NB4 (cell line): ENCODE measurements at regions not wholly inside any gene's neighbourhood (a gene's known extent, or its start where the extent isn't known, plus 50 kb on each side); places are given as distances from the start of the nearest gene placed in this dataset.

Experiments
- DNase-seq: peaks from one replicate; pipeline ENCODE4 v3.0.0; 2010; ENCODE audit warnings: low read depth
- H3K4me3 ChIP-seq: one replicate; pipeline ENCODE4 v1.5.1; 2011; ENCODE audit warnings: mild to moderate bottlenecking, low read depth, low read length, moderate library complexity
- MYC ChIP-seq: IDR thresholded peaks from 2 replicates; pipeline ENCODE4 v1.6.1; 2011; ENCODE audit warnings: low read depth, low read length
- POLR2A ChIP-seq: IDR thresholded peaks from 2 replicates; pipeline ENCODE4 v1.6.1; 2011; ENCODE audit warnings: mild to moderate bottlenecking; ENCODE audit not compliant: insufficient read length; ENCODE audit errors: extremely low read depth
- TF ChIP-seq, protein P1 (sequence below): IDR thresholded peaks from 2 replicates; pipeline ENCODE4 v1.6.1; 2011; ENCODE audit warnings: low read depth, low read length
- TF ChIP-seq, protein P2 (sequence below): IDR thresholded peaks from one replicate; pipeline ENCODE4 v1.5.1; 2012; ENCODE audit warnings: low read depth, low read length

DNA sequence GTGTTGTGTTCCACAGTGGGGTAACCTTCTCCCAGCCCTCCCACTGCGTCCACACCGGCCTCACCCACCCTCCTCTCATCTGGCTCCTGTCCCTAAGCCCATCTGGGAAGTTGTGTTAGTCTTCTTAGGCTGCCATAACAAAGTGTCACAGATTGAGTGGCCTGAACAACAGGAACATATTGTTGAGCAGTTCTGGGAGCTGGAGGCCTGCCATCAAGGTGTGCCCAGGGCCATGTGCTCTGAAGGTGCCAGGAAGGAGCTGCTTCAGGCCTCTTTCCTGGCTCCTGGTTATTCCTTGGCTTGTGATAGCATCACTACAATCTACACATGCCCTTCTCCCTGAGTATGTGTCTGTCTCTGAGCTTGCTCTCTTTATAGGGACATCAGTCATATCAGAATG is 327.6 kb upstream of the COBL start:
- no peak for DNase-seq
- TF ChIP-seq, protein P1, sequence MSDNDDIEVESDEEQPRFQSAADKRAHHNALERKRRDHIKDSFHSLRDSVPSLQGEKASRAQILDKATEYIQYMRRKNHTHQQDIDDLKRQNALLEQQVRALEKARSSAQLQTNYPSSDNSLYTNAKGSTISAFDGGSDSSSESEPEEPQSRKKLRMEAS: no peak
- TF ChIP-seq, protein P2, sequence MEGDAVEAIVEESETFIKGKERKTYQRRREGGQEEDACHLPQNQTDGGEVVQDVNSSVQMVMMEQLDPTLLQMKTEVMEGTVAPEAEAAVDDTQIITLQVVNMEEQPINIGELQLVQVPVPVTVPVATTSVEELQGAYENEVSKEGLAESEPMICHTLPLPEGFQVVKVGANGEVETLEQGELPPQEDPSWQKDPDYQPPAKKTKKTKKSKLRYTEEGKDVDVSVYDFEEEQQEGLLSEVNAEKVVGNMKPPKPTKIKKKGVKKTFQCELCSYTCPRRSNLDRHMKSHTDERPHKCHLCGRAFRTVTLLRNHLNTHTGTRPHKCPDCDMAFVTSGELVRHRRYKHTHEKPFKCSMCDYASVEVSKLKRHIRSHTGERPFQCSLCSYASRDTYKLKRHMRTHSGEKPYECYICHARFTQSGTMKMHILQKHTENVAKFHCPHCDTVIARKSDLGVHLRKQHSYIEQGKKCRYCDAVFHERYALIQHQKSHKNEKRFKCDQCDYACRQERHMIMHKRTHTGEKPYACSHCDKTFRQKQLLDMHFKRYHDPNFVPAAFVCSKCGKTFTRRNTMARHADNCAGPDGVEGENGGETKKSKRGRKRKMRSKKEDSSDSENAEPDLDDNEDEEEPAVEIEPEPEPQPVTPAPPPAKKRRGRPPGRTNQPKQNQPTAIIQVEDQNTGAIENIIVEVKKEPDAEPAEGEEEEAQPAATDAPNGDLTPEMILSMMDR: no peak
- TF ChIP-seq POLR2A (no peak), MYC (no peak)
- no peak overlapping the region for H3K4me3 ChIP-seq

DNA sequence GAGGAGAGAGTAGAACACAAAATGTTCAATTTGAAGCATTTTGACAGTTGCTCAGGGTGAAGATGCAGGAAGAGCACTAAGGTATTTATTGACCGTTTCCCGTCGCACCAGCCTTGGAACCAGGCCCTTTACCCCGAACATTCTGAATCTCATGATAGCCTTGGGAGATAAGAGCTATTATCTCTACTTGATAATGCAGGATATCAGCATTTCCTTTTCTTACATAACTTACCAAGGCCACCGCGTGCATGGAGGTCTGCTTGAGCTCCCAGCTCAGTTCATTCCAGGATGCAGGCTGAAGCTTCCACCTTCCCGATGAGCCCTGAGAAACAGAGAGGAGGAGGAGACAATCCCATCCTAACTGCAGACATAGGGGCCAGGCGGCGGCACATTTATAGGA is 324.2 kb upstream of the COBL start:
- no peak overlapping the region for H3K4me3 ChIP-seq
- no peak for DNase-seq
- no peak for TF ChIP-seq POLR2A
- no peak for TF ChIP-seq MYC
- TF ChIP-seq, protein P1: no peak
- TF ChIP-seq, protein P2: no peak

DNA sequence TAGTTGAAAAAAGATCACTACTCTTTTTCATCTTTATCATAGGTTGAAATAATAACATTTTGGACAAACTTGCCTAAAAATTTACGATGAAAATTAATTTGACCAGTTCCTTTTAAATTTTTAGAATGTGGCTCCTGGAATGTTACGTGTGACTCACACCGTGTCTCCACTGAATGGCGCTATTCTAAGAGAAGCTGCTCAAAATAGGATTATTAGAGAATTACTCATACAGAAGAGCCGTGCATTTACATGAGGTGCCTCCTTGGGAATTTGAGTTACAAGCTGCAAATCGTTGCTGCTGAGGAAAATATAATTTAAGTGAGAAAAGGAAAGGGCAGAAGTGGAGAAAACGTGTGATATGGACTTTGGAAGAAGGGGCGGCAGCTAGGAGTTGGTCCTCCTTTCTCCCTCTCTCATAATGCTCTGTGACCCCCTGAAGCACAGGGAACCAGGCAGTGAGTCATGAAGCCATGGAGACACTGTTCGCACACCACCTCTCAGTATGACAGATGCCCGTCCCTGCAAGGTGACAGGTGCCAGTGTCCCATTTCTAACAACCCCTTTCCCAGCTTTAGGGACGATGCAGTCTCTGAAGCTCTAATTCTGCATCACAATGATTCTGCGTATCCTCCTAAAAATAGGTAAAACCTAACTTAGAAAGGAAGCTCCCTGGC is 323.2 kb upstream of the COBL start:
- H3K4me3 ChIP-seq: no peak overlapping the region
- TF ChIP-seq, protein P1: no peak
- TF ChIP-seq MYC: no peak
- no peak for TF ChIP-seq POLR2A
- TF ChIP-seq, protein P2: no peak
- DNase-seq: no peak

DNA sequence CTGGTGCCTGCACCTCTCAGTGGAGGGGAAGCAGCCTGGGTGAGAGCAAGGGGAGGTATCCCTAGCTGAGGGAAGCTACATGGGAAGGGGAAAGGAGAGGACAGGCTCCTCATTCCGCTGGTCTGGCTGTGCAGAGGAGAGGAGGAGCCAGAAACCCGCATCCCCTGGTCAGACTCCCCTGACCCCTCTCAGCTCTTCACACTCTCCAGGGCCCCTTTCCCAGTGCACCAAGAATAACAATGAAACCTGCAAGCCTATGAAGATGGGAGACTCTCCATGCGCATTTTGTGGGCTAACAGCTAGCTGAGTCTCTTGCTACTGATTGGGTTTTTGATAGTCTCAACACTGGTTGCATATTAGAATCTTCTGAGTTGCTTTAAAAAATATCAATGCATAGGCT is 319.9 kb upstream of the COBL start:
- H3K4me3 ChIP-seq: no peak overlapping the region
- TF ChIP-seq, protein P1: no peak
- TF ChIP-seq POLR2A (no peak), MYC (no peak)
- TF ChIP-seq, protein P2: no peak

DNA sequence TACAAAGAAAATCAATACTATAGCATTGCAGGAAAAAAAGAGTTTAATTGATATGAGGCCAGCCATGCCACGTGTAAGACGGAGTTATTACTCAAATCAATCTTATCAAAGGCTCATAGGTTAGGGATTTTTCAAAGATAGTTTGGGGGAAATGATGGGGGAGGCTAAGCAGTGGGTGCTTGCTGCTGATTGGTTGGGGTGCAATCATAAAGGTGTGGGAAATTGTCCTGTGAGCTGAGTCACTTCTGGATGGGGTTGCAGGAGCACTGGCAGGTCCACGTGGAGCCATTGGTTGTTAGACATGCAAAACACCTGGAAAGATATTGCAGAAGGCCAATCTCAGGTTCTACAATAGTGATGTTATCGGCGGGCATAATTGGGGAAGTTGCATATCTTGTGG is 319.2 kb upstream of the COBL start:
- no peak overlapping the region for H3K4me3 ChIP-seq
- DNase-seq: no peak
- TF ChIP-seq POLR2A (no peak), MYC (no peak)
- TF ChIP-seq, protein P2: no peak
- TF ChIP-seq, protein P1: no peak

More for the DNA sequence above, 319.9 kb upstream of the COBL start:
- DNase-seq: no peak
